SK-N-SH (cell line): ENCODE measurements at regions not wholly inside any gene's neighbourhood (a gene's known extent, or its start where the extent isn't known, plus 50 kb on each side); places are given as distances from the start of the nearest gene placed in this dataset.

Source experiments
- CTCF ChIA-PET: fragments of 300-600, 350-600 bp; formaldehyde crosslinking; extraction: SDS; loops from one replicate; lab custom pipeline; 2021; lab: Yijun Ruan, JAX
- POLR2A ChIA-PET: fragments of 350-600 bp; sonication (Branson Sonifier 250); formaldehyde crosslinking; extraction: SDS; loops from one replicate; lab custom pipeline; 2020; ENCODE audit warnings: antibody characterized with exemption, inconsistent platforms; lab: Yijun Ruan, JAX
- DNase-seq: peaks from one replicate; pipeline ENCODE4 v3.0.0; 2012
- H2AFZ ChIP-seq: fragments of 200-600 bp; sonication (generic); 2 replicates; pipeline ENCODE4 v1.8.1; 2016; ENCODE audit warnings: antibody characterized with exemption, mild to moderate bottlenecking, low read depth
- H3F3A ChIP-seq: fragments of 200-600 bp; sonication (generic); replicated peaks from 2 replicates; pipeline ENCODE3; 2016; ENCODE audit warnings: antibody characterized with exemption, mild to moderate bottlenecking; ENCODE audit not compliant: insufficient read depth
- H3K27ac ChIP-seq, 2 experiments: fragments of 200-500 bp in 1 of 2; fragments of 200-600 bp in 1 of 2; sonication (Bioruptor generic) in 1 of 2; sonication (generic), shearing (Covaris generic) in 1 of 2; 2 replicates each; pipeline versions ENCODE4 v1.5.1 to v1.6.1; 2014 to 2016; ENCODE audit warnings: low read depth in 2 of 2, inconsistent platforms in 1 of 2, low read length in 1 of 2, mild to moderate bottlenecking in 1 of 2, mixed read lengths in 1 of 2
- H3K27me3 ChIP-seq: fragments of 200-600 bp; sonication (generic), shearing (Covaris generic); 2 replicates; pipeline ENCODE4 v1.6.1; 2016; ENCODE audit warnings: mixed run types; ENCODE audit not compliant: insufficient read depth
- H3K36me3 ChIP-seq, 2 experiments: fragments of 200-500 bp in 1 of 2; fragments of 200-600 bp in 1 of 2; sonication (Bioruptor generic) in 1 of 2; sonication (generic) in 1 of 2; replicated peaks in 1 of 2; 2 replicates each; pipeline versions ENCODE3 to v1.5.1; 2014 to 2016; ENCODE audit warnings: low read length in 1 of 2, mild to moderate bottlenecking in 1 of 2; ENCODE audit not compliant: insufficient read depth in 2 of 2, control insufficient read depth in 1 of 2
- H3K4me1 ChIP-seq, 2 experiments: fragments of 200-500 bp in 1 of 2; fragments of 200-600 bp in 1 of 2; sonication (Bioruptor generic) in 1 of 2; sonication (generic), shearing (Covaris generic) in 1 of 2; 2 replicates each; pipeline versions ENCODE4 v1.5.1 to v1.6.1; 2014 to 2016; ENCODE audit warnings: low read depth in 1 of 2, low read length in 1 of 2, mixed run types in 1 of 2; ENCODE audit not compliant: insufficient read depth in 2 of 2, control insufficient read depth in 1 of 2
- H3K4me2 ChIP-seq: fragments of 200-600 bp; sonication (generic), shearing (Covaris generic); 2 replicates; pipeline ENCODE4 v1.6.1; 2017; ENCODE audit warnings: mixed run types
- H3K4me3 ChIP-seq, 2 experiments: fragments of 200-500 bp in 1 of 2; fragments of 200-600 bp in 1 of 2; sonication (Bioruptor generic) in 1 of 2; sonication (generic), shearing (Covaris generic) in 1 of 2; 2 replicates each; pipeline versions ENCODE4 v1.5.1 to v1.8.1; 2014 to 2016; ENCODE audit warnings: low read depth in 2 of 2, inconsistent platforms in 1 of 2, low read length in 1 of 2, mild to moderate bottlenecking in 1 of 2, mixed read lengths in 1 of 2, moderate library complexity in 1 of 2
- H3K79me2 ChIP-seq: fragments of 200-600 bp; sonication (generic); 2 replicates; pipeline ENCODE4 v1.8.1; 2017; ENCODE audit warnings: mild to moderate bottlenecking; ENCODE audit not compliant: insufficient read depth
- H3K9ac ChIP-seq: fragments of 200-600 bp; sonication (generic); 2 replicates; pipeline ENCODE4 v1.6.1; 2017; ENCODE audit warnings: mixed run types
- H3K9me2 ChIP-seq: fragments of 200-600 bp; sonication (generic); 2 replicates; pipeline ENCODE4 v1.6.1; 2017; ENCODE audit warnings: mixed run types
- H3K9me3 ChIP-seq: fragments of 200-600 bp; sonication (generic); 2 replicates; pipeline ENCODE4 v1.6.1; 2017; ENCODE audit warnings: mixed run types, mild to moderate bottlenecking, moderate library complexity
- H4K20me1 ChIP-seq: fragments of 200-600 bp; sonication (generic); 2 replicates; pipeline ENCODE4 v1.6.1; 2017; ENCODE audit warnings: mild to moderate bottlenecking, mixed run types; ENCODE audit not compliant: insufficient read depth
- JUND ChIP-seq: IDR thresholded peaks from 2 replicates; pipeline ENCODE4 v1.4.0; 2012
- NRF1 ChIP-seq: IDR thresholded peaks from 2 replicates; pipeline ENCODE4 v1.6.1; 2012; ENCODE audit warnings: low read depth, mild to moderate bottlenecking, low read length
- POLR2AphosphoS5 ChIP-seq: IDR thresholded peaks from 2 replicates; pipeline ENCODE4 v1.6.1; 2012; ENCODE audit warnings: low read depth, low read length
- SIN3A ChIP-seq: IDR thresholded peaks from 2 replicates; pipeline ENCODE4 v1.6.1; 2012; ENCODE audit warnings: low read depth, mild to moderate bottlenecking, low read length, moderate library complexity, borderline replicate concordance
- SMC3 ChIP-seq: IDR thresholded peaks from 2 replicates; pipeline ENCODE4 v1.6.1; 2012; ENCODE audit warnings: low read depth, low read length, improper control_type of control experiment
- TAF1 ChIP-seq: IDR thresholded peaks from 2 replicates; pipeline ENCODE4 v1.6.1; 2012; ENCODE audit warnings: low read depth, mild to moderate bottlenecking, low read length, moderate library complexity, borderline replicate concordance
- USF1 ChIP-seq: IDR thresholded peaks from 2 replicates; pipeline ENCODE4 v1.4.0; 2012; ENCODE audit warnings: low read depth, borderline replicate concordance
- WGBS: methylation state at CpG from one replicate; pipeline ENCODE4 v1.1.6; 2017; ENCODE audit warnings: low lambda C conversion rate; 5-methylcytosine and 5-hydroxymethylcytosine counted together
- TF ChIP-seq, protein P1 (sequence below): fragments of 200-600 bp; sonication (generic); IDR thresholded peaks from 2 replicates; pipeline ENCODE4 v1.6.1; 2017; ENCODE audit warnings: antibody characterized with exemption, mild to moderate bottlenecking, moderate library complexity
- TF ChIP-seq, protein P2 (sequence below): fragments of 150-350 bp; IDR thresholded peaks from 2 replicates; pipeline ENCODE4 v1.6.1; 2017; ENCODE audit warnings: antibody characterized with exemption, low read length, low read depth, borderline replicate concordance
- TF ChIP-seq, protein P3 (sequence below): IDR thresholded peaks from 2 replicates; pipeline ENCODE4 v1.4.0; 2012; ENCODE audit warnings: low read depth

GRCh38 chr18:67301592-67301991 is 214.9 kb downstream of the DSEL start:
- DNase-seq, result no peak
- peaks cover 4% of the 10 kb centered on the region for H3K9me2 ChIP-seq
- TF ChIP-seq, protein P1, sequence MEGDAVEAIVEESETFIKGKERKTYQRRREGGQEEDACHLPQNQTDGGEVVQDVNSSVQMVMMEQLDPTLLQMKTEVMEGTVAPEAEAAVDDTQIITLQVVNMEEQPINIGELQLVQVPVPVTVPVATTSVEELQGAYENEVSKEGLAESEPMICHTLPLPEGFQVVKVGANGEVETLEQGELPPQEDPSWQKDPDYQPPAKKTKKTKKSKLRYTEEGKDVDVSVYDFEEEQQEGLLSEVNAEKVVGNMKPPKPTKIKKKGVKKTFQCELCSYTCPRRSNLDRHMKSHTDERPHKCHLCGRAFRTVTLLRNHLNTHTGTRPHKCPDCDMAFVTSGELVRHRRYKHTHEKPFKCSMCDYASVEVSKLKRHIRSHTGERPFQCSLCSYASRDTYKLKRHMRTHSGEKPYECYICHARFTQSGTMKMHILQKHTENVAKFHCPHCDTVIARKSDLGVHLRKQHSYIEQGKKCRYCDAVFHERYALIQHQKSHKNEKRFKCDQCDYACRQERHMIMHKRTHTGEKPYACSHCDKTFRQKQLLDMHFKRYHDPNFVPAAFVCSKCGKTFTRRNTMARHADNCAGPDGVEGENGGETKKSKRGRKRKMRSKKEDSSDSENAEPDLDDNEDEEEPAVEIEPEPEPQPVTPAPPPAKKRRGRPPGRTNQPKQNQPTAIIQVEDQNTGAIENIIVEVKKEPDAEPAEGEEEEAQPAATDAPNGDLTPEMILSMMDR, result no peak
- TF ChIP-seq USF1 (no peak), NRF1 (no peak), JUND (no peak), SIN3A (no peak), POLR2AphosphoS5 (no peak), TAF1 (no peak)
- TF ChIP-seq, protein P2, sequence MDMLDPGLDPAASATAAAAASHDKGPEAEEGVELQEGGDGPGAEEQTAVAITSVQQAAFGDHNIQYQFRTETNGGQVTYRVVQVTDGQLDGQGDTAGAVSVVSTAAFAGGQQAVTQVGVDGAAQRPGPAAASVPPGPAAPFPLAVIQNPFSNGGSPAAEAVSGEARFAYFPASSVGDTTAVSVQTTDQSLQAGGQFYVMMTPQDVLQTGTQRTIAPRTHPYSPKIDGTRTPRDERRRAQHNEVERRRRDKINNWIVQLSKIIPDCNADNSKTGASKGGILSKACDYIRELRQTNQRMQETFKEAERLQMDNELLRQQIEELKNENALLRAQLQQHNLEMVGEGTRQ, result no peak
- TF ChIP-seq, protein P3, sequence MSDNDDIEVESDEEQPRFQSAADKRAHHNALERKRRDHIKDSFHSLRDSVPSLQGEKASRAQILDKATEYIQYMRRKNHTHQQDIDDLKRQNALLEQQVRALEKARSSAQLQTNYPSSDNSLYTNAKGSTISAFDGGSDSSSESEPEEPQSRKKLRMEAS, result no peak
- peak overlapping the region; percentile 86 for H2AFZ ChIP-seq
- H3K27me3 ChIP-seq, result no peaks in the 10 kb centered on the region
- H3K9ac ChIP-seq, result peak overlapping the region; percentile 26; the same call in 1 of the 2 replicates
- H3K9me3 ChIP-seq, result no peaks in the 10 kb centered on the region
- no peaks in the 10 kb centered on the region for H4K20me1 ChIP-seq
- H3K4me2 ChIP-seq, result no peak overlapping the region
- H3F3A ChIP-seq, result peaks cover 4% of the 10 kb centered on the region
- peak overlapping the region in 1 of 2 experiments; percentile 48; a peak in 2 of 4 replicates for H3K27ac ChIP-seq
- H3K4me3 ChIP-seq, result peak overlapping the region in 1 of 2 experiments; percentile 1; a peak in 1 of 4 replicates
- 89% methylated on average over 1 of the region's 1 CpG for WGBS
- H3K79me2 ChIP-seq, result no peaks in the 10 kb centered on the region
- H3K4me1 ChIP-seq, result no peaks in the 10 kb centered on the region
- CTCF ChIA-PET, result no interaction called here
- no peaks in the 10 kb centered on the region for H3K36me3 ChIP-seq
- POLR2A ChIA-PET, result no interaction called here

GRCh38 chr18:67300498-67300897 is 216.0 kb downstream of the DSEL start:
- Histone ChIP-seq H3K27me3 (no peaks in the 10 kb centered on the region), H3K9ac (no peak overlapping the region), H3K36me3 (no peaks in the 10 kb centered on the region), H3K4me1 (no peaks in the 10 kb centered on the region), H4K20me1 (no peaks in the 10 kb centered on the region), H3F3A (peaks cover 4% of the 10 kb centered on the region), H3K79me2 (no peaks in the 10 kb centered on the region), H3K9me2 (peaks cover 4% of the 10 kb centered on the region), H3K9me3 (no peaks in the 10 kb centered on the region), H3K27ac (no peak overlapping the region), H3K4me2 (no peak overlapping the region), H3K4me3 (no peak overlapping the region), H2AFZ (no peak overlapping the region)
- DNase-seq, result no peak
- TF ChIP-seq SMC3, result no peak
- POLR2A ChIA-PET, result no interaction called here
- CTCF ChIA-PET, result no interaction called here
- WGBS, result 88% methylated on average over 4 of the region's 4 CpGs
